ENCODE measurements at regions not wholly inside any gene's neighbourhood (a gene's known extent, or its start where the extent isn't known, plus 50 kb on each side); places are given as distances from the start of the nearest gene placed in this dataset.

DNA sequence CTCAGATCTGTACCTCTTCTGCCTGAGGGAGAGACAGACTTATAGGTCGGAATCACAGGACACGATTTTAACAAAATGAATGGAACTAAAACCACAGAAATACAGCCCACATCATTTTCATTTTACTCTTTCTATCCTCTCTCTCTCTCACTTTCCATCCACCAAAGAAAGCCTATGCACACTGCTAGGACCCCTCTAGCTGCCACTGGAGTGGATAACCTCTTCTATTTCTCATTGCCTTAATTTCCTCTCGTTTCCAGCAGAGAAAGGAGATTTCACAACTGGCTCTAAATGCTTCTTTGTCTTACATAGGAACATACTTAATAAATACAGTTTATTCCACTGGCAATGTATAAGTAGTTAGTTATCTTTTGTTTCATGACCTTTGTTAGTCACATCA, 867.8 kb upstream of the ADGRL4 start:
- TF ChIP-seq, protein P1, sequence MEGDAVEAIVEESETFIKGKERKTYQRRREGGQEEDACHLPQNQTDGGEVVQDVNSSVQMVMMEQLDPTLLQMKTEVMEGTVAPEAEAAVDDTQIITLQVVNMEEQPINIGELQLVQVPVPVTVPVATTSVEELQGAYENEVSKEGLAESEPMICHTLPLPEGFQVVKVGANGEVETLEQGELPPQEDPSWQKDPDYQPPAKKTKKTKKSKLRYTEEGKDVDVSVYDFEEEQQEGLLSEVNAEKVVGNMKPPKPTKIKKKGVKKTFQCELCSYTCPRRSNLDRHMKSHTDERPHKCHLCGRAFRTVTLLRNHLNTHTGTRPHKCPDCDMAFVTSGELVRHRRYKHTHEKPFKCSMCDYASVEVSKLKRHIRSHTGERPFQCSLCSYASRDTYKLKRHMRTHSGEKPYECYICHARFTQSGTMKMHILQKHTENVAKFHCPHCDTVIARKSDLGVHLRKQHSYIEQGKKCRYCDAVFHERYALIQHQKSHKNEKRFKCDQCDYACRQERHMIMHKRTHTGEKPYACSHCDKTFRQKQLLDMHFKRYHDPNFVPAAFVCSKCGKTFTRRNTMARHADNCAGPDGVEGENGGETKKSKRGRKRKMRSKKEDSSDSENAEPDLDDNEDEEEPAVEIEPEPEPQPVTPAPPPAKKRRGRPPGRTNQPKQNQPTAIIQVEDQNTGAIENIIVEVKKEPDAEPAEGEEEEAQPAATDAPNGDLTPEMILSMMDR (IDR thresholded peaks at IDR 0.05): no peak
- intact Hi-C loops (cut with DNase I, micrococcal nuclease): no loop called here
- Mint-ChIP-seq H3K4me3 (no peak overlapping the region), H3K36me3 (ENCODE audit: low read depth) (no peaks in the 10 kb centered on the region), H3K27me3 (no peaks in the 10 kb centered on the region), H3K4me1 (ENCODE audit: low read depth) (no peaks in the 10 kb centered on the region), H3K9me3 (peaks cover 8% of the 10 kb centered on the region), H3K27ac (no peak overlapping the region)
- Histone ChIP-seq H3K36me3 (ENCODE audit: insufficient read depth, low read length) (no peaks in the 10 kb centered on the region), H3K9me3 (ENCODE audit: control insufficient read depth in 1 of 2, insufficient read depth in 1 of 2, low read length in 2 of 2) (peaks cover 5 to 18% of the 10 kb centered on the region in 2 experiments), H3K4me1 (ENCODE audit: insufficient read depth, low read length) (no peaks in the 10 kb centered on the region), H3K27ac (ENCODE audit: low read depth in 1 of 2, low read length in 2 of 2) (no peak overlapping the region), H3K27me3 (ENCODE audit: control insufficient read depth in 1 of 2, insufficient read depth in 2 of 2, low read length in 2 of 2) (no peaks in the 10 kb centered on the region), H3K4me3 (ENCODE audit: low read length) (no peak overlapping the region)
- DNase-seq (no peak), ATAC-seq (ENCODE audit: poor library complexity) (no peak)
- POLR2A ChIA-PET: no interaction called here
- CTCF ChIA-PET: no interaction called here

DNA sequence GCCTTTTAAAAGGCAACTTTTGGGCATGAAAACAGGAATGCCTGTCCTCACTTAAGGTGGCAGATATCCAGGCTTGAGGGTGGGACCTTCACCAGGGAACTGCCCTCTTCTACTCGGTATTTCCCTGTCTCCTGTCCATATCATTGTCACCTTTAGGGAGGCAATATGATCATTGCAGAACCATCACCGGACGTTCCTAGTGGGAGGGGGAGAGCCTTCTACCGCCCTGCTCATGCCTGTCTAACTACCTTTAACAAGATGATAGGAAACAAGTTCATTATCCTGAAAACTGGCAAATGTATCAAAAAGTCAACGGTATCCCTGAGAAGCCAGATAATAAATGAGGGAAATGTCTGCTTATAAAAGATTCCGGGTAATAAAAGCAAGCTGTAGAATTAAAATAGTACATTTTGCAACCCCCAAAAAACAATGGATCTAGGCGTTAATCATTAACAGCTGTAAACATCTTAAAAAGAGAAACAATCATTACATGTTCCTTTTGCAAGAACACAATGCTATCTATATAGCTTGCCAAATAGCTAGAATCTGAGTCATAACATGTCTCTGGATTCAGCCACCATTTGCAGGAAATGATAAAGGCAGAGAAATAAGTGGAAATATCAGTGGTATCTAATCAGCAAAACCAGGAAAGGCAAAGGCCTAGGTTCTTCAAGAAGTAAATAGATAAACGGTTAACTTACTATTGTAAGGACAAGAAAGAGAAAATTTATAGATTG, 852.9 kb upstream of the ADGRL4 start:
- no peaks in the 10 kb centered on the region for H3K4me1 ChIP-seq (ENCODE audit: insufficient read depth, low read length)
- no peaks in the 10 kb centered on the region for H3K36me3 ChIP-seq (ENCODE audit: insufficient read depth, low read length)
- ATAC-seq (ENCODE audit: poor library complexity): no peak
- H3K4me3 ChIP-seq (ENCODE audit: low read length): no peak overlapping the region
- no peak overlapping the region for H3K27ac ChIP-seq (ENCODE audit: low read depth in 1 of 2, low read length in 2 of 2)
- H3K27ac Mint-ChIP-seq: no peak overlapping the region
- H3K4me3 Mint-ChIP-seq: no peak overlapping the region
- H3K4me1 Mint-ChIP-seq (ENCODE audit: low read depth): no peaks in the 10 kb centered on the region
- CTCF ChIA-PET: no interaction called here
- H3K27me3 Mint-ChIP-seq: no peaks in the 10 kb centered on the region
- H3K9me3 Mint-ChIP-seq: peaks cover 10% of the 10 kb centered on the region
- POLR2A ChIA-PET: no interaction called here
- TF ChIP-seq, protein P1 (IDR thresholded peaks at IDR 0.05): no peak
- peaks cover 0 to 7% of the 10 kb centered on the region in 2 experiments for H3K9me3 ChIP-seq (ENCODE audit: control insufficient read depth in 1 of 2, insufficient read depth in 1 of 2, low read length in 2 of 2)
- H3K27me3 ChIP-seq (ENCODE audit: control insufficient read depth in 1 of 2, insufficient read depth in 2 of 2, low read length in 2 of 2): no peaks in the 10 kb centered on the region
- no peaks in the 10 kb centered on the region for H3K36me3 Mint-ChIP-seq (ENCODE audit: low read depth)
- intact Hi-C loops (cut with DNase I, micrococcal nuclease): no loop called here
- no peak for DNase-seq

DNA sequence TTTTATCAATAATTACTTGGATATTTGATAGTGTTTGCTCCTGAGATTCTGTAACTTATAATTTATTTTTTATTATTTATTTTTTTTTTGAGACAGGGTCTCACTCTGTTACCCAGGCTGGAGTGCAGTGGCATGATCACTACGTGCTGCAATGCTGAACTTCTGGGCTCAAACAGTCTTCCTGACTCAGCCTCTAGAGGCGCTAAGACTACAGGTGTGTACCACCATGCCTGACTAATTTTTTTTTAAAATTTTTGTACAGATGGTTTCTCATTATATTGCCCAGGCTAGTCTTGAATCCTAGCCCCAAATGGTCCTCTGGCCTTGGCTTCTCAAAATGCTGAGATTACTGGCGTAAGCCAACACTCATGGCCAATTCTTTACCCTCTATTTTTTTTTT, 845.5 kb upstream of the ADGRL4 start:
- H3K9me3 Mint-ChIP-seq: peaks cover 4% of the 10 kb centered on the region

More for the DNA sequence above, 845.5 kb upstream of the ADGRL4 start:
- Histone ChIP-seq H3K36me3 (ENCODE audit: insufficient read depth, low read length) (no peaks in the 10 kb centered on the region), H3K4me3 (ENCODE audit: low read length) (no peak overlapping the region), H3K4me1 (ENCODE audit: insufficient read depth, low read length) (no peaks in the 10 kb centered on the region), H3K27ac (ENCODE audit: low read depth in 1 of 2, low read length in 2 of 2) (no peak overlapping the region), H3K27me3 (ENCODE audit: control insufficient read depth in 1 of 2, insufficient read depth in 2 of 2, low read length in 2 of 2) (no peaks in the 10 kb centered on the region), H3K9me3 (ENCODE audit: control insufficient read depth in 1 of 2, insufficient read depth in 1 of 2, low read length in 2 of 2) (no peaks in the 10 kb centered on the region)
- CTCF ChIA-PET: no interaction called here
- Mint-ChIP-seq H3K36me3 (ENCODE audit: low read depth) (no peaks in the 10 kb centered on the region), H3K27ac (no peak overlapping the region), H3K4me1 (ENCODE audit: low read depth) (no peaks in the 10 kb centered on the region), H3K27me3 (no peaks in the 10 kb centered on the region), H3K4me3 (no peak overlapping the region)
- intact Hi-C loops (cut with DNase I, micrococcal nuclease): no loop called here
- ATAC-seq (ENCODE audit: poor library complexity) (no peak), DNase-seq (no peak)
- POLR2A ChIA-PET: no interaction called here
- TF ChIP-seq, protein P1 (IDR thresholded peaks at IDR 0.05): no peak
